ENCODE measurements at regions not wholly inside any gene's neighbourhood (a gene's known extent, or its start where the extent isn't known, plus 50 kb on each side); places are given as distances from the start of the nearest gene placed in this dataset.

DNA sequence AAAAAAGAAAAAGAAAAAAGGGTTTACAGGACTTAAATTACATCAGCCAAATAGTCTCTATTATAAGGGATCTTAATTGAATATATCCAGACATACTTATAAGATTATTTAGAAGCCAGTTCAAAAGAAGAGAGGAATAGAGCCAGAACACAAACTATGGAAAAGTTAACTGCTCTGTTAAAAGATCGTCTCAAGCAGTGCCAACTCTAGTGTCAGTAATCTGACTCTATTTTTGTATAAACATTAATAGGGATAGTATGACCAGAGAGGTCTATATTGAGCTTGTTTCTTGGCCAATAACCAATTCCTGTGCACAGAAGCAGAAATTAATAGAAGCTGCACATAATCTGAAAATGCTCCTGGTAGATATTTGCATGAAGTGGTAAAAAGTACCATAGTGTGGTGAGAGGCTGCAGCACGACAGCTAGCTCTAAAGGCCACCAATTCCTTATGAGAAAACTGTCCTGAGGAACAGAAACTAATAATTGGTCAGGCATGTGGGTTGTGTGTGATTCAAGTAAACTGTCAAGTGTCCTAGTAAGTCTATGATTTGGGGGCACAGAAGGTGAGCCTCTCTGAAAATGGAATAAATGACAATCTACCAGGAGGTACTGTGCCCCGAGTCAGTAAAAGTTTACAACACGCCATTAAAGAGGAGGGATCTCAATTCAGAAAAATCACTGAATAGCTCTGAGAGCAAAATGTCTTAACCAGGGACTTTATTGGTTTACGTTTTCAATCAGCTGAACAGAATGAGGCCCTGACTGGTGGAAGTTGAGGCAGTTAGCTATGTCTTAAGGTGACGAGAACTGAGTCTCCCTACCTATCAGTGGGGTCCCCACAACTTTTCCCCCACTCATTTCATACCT, 51.5 kb upstream of the NANOGP8 start:
- TF ChIP-seq, protein P1, sequence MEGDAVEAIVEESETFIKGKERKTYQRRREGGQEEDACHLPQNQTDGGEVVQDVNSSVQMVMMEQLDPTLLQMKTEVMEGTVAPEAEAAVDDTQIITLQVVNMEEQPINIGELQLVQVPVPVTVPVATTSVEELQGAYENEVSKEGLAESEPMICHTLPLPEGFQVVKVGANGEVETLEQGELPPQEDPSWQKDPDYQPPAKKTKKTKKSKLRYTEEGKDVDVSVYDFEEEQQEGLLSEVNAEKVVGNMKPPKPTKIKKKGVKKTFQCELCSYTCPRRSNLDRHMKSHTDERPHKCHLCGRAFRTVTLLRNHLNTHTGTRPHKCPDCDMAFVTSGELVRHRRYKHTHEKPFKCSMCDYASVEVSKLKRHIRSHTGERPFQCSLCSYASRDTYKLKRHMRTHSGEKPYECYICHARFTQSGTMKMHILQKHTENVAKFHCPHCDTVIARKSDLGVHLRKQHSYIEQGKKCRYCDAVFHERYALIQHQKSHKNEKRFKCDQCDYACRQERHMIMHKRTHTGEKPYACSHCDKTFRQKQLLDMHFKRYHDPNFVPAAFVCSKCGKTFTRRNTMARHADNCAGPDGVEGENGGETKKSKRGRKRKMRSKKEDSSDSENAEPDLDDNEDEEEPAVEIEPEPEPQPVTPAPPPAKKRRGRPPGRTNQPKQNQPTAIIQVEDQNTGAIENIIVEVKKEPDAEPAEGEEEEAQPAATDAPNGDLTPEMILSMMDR (conservative IDR thresholded peaks at IDR 0.05), result no peak
- no peak for TF ChIP-seq EZH2 (IDR thresholded peaks at IDR 0.05; ENCODE audit: low read depth)
